IPS DF 4.7 (cell line): ENCODE measurements at regions not wholly inside any gene's neighbourhood (a gene's known extent, or its start where the extent isn't known, plus 50 kb on each side); places are given as distances from the start of the nearest gene placed in this dataset.
A peak's percentile ranks its signal among the peaks of the same experiment; 100 is the strongest.
"Not testable (repeated sequence)": the region's sequence is repeated elsewhere in the genome, so short reads cannot be mapped to it uniquely, and the experiment has no call there.

Experiments used
- DNase-seq: peaks from one replicate; pipeline ENCODE4 v3.0.0-alpha.2; 2013; ENCODE audit warnings: low spot score; ENCODE audit errors: extremely low read depth

- DNase-seq, result peak; percentile 74
Observed at GRCh38 chr10:91745090-91745831, 53.0 kb upstream of the TNKS2 start.

- DNase-seq, result no peak
Observed at GRCh38 chr10:91743465-91743864, 54.8 kb upstream of the TNKS2 start.

DNA sequence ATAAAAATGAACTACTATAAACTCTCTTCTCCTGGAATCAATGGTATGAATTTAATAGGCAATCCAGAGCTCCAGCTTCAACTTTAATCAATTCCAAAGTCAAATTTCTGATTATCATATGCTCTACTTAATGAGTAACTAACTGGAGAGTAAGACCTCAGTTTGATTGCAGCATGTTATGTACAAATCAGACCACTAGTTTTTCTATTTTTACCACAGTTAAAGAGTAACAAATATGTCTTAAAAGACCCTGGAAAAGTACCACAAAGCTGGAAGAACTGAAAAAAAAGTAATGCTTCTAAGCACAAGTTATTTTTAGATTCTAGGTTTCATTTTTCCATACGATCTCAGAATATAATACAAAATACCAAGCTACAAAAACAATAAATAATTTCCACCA is 56.0 kb upstream of the TNKS2 start:
- no peak for DNase-seq

DNA sequence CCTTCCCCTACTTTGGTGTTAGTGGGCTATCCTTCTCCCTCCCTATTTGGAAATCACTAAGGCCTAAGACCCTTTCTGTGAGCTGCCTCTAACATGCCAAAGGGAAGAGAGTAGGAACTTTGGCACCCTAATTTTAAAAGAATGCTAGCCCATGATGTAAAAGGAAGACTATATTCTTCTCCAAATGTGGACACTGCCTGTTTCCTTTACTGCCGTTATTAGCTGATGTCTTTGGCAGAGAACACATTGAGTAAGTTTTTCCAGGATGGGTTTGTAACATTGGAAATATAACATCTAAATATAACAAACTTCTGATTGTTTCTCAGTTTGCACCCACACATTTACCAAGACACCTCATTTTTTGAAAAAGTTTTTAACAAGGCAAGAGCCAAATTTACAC is 56.9 kb upstream of the TNKS2 start:
- DNase-seq, result no peak

DNA sequence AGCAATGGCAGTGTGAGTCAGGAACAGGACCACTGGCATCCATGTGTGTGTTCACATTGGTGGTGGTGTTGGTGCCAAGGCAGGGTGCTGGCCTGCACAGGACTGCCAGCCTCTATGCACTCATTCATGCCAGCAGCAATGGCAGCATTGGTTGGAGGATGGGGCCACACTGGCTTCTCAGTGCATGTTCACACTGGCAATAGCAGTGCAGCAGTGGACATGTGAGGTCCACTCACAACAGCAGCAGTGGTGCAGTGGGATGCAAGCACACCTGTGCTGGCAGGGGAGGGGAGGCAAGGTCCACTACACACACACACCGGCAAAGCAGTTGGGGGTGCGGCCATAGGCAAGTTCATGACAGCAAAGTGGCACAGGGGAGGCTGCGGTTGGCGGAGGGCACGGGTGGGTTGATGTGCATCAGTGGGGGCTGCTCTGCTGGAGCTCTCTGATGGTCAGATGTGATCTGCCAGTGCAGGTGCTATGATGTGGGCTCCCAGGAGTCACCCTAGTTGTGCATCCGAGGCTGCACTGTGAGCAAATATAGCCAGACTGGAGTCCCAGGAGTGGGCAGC is 57.8 kb upstream of the TNKS2 start:
- DNase-seq, result no peak

- DNase-seq, result not testable (repeated sequence)
Observed at GRCh38 chr10:91732265-91732664, 66.0 kb upstream of the TNKS2 start.

DNA sequence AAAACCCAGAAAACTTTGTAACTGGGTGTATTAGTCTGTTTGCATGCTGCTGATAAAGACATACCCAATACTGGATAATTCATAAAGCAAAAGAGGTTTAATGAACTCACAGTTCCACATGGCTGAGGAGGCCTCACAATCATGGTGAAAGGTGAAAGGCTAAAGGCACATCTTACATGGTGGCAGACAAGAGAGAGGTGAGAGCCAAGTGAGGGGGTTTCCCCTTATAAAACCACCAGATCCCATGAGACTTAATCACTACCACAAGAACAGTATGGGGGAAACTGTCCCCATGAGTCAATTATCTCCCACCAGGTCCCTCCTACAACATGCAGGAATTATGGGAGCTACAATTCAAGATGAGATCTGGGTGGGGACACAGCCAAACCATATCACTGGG is 68.9 kb upstream of the TNKS2 start:
- not testable (repeated sequence) for DNase-seq

- DNase-seq, result no peak
Observed at GRCh38 chr10:91726355-91726754, 71.9 kb upstream of the TNKS2 start.

DNA sequence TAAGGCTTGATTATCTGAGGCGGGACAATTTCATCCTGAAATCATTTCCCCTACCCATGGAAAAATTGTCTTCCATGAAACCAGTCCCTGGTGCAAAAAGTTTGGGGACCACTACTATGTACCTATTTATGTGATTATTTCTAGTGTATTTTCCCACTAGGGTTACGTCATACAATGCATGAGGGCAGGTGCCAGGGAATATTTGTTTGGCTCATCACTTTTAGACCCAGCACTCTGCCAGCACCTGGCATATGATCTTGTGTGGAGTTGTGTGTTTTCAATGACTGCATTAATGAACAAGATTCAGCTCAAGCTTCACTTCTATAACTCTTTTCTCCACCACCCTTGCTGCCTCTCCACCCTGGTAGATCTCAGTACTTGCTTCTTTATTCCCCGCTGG is 73.3 kb upstream of the TNKS2 start:
- DNase-seq, result no peak

DNA sequence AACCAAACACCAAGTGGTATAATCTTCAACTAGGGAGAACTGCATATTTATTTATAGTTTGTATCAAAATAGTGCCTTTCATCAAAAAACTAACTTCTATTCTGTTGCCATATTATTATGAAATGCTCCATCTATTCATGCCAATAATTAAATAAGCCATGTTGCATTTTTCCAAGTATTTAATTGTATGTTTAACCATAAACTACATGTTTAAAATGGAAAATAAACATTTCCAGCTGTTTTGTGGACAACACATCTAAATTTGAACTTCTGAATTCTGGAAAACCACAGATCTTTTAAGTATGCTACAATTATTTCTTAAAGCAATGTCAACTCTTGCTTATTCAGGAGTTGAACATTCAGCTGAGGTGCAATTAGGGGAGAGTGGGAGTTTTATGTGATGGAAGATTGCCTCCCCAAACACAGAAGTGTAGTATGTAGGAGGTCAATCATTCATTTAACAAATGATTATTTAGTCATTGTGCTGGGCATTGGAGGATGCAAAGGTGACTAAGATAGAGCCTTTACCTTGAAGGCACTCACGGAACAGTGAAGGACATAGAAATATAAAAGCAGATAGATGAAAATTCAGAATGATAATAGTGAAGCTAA is 80.7 kb upstream of the PPP1R3C start:
- no peak for DNase-seq

DNA sequence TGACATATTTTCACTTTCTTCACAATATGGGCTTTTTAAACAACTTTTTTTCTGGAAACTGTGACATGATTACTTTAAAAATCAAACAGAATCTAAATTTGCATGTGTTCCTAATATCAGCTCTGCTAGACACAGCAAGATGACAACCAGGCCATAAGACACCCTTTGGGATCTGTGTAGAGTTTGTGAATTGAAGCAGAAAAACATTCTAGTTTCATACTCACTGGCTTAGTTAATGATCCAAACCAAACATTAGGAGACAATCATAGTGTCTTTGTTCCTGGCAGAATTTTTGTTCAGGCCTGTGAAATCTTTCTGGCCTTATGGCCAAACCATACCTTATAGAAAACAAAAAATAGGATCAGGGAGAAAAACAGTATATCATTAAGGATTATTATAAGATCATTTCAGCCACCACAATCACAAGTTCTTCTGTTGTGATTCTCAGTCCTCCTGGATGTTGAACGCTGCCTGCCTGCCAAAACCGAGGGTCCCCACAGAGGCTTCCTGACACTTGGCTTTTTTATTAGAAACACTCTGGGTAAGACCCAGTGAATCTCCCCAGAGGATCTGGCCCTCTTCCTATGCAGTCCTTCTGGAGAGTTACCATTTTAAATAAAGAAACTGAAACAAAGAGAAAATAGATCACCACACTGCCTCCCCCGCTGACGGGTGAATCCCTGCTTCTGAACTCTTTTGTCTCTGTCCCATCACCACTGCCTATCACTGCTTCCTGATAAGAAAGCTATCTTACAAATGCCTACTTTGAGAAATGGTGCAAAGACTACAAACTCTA is 79.2 kb upstream of the PPP1R3C start:
- no peak for DNase-seq

DNA sequence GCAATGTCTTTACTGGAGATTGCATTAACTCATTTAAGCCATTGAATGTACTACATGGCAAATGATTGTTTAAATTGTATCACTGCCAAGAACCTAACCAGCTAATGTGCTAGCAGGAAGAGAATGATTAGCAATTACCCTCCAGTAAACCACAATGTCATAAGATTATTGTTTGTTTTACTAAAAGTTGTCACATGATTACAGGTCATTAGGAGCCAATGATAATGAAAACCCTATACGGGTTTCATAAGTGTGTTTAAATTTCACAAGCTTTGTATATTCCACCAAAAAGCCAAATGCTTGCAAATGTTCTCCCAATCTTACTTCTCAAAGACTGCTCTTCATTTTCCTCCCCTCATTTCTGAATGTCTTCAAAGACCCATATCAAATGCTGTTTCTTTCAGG is 76.5 kb upstream of the PPP1R3C start:
- no peak for DNase-seq

GRCh38 chr10:91708174-91708861 is 75.4 kb upstream of the PPP1R3C start:
- DNase-seq, result no peak

- no peak for DNase-seq
Observed at GRCh38 chr10:91707236-91707635, 74.4 kb upstream of the PPP1R3C start.

- no peak for DNase-seq
Observed at GRCh38 chr10:91705948-91706670, 73.2 kb upstream of the PPP1R3C start.

GRCh38 chr10:91702620-91703019 is 69.7 kb upstream of the PPP1R3C start:
- DNase-seq, result no peak

GRCh38 chr10:91700788-91701444 is 68.0 kb upstream of the PPP1R3C start:
- DNase-seq, result no peak

- no peak for DNase-seq
Observed at GRCh38 chr10:91700273-91700672, 67.4 kb upstream of the PPP1R3C start.

GRCh38 chr10:91698258-91698657 is 65.4 kb upstream of the PPP1R3C start:
- no peak for DNase-seq

DNA sequence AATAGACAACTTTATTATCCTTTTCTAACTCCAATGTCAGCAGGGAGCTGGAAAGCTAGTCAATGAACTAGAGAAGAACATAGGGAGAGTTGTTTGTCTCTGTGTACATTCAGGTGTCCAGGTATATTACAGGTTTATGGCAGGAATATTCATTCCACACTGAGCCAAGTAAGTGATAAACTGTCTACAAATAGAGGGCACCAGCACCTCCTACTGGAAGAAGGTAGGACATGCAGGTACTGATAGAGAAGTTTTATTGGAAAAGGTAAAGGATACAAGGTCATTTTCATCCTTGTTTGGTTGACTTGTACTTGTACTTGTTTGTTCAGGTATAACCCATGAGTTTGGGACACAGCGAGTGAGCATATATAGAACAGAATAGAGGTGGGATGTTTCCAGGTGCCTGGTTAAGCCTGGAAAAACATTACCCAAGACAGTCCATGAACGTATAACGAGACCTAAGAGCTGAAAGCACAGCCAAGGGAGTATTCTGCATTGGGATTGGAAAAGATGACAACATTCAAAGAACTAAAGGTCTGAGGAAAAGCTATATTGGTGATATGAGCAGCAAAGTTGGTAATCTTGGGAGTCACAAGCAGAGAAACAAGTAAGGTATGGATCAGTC is 61.4 kb upstream of the PPP1R3C start:
- peak; percentile 25 for DNase-seq
